HG03439 (cell line): ENCODE measurements at regions not wholly inside any gene's neighbourhood (a gene's known extent, or its start where the extent isn't known, plus 50 kb on each side); places are given as distances from the start of the nearest gene placed in this dataset.

ENCODE experiments used
- ATAC-seq: cut with Tn5 transposase; IDR thresholded peaks from one replicate; pipeline ENCODE4 v1.9.1; 2021; ENCODE audit warnings: mild to moderate bottlenecking, moderate library complexity; ENCODE audit not compliant: unreplicated experiment

GRCh38 chr6:76448109-76448508, 375.6 kb upstream of the IMPG1 start:
- no peak for ATAC-seq

DNA sequence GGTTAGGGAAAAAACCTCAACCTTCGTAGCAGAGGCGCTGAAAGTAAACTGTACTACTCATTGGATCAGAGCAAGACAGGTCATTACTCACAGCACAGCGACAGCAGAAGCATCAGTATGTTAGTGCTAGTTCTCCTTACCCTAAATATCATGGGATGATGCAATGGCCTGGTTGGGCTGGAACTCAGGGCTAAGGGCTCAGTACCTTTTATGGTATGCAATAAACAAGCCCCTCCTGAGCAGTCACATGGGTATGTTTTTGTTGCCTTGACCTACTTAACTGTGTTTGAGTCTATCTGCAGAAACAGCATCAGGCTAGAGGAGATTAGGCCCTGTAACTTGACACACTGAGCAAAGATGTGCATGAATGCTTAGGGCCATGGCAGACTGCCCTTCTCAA, 369.4 kb upstream of the IMPG1 start:
- no peak for ATAC-seq

- no peak for ATAC-seq
These were observed 367.3 kb upstream of the IMPG1 start for GRCh38 chr6:76439811-76440210.

DNA sequence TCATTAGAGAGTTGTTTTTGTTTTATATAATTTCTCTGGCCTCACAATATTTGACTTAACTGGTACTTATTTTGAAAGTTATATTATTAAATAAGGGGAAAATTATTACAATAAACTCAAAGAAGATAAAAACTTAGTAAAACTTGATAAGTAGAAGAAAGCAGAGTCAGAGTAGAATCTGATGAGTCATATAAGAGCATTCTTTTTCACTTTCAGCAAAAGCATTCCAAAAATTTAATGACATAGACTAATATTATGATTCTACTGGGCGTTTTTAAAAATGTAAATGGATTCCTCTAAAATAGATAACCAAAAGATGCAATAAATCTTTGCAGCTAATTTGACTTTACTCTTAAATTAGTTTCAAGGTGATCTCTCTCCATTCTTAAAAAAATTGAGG, 366.3 kb upstream of the IMPG1 start:
- no peak for ATAC-seq

DNA sequence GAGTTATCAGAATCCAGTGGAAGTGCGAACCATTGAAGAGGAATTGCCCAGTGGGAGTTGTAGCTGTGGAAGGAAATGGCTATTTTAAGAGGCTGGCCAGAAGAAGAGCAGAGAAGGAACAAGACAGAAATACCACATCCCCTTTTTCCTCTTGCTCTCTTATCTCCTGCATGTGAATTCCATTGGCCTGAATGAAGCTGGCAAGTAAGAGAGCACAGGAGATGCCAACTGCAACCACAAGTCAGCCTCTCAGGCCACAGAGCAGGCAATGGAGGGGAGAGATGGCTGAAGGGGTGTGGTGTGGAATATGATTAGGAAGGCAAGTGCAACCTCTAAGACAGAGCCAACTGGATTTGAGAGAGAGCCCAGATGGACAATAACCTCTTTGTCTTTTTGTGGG, 362.7 kb upstream of the IMPG1 start:
- ATAC-seq = no peak

- no peak for ATAC-seq
These were observed 350.2 kb upstream of the IMPG1 start for GRCh38 chr6:76422511-76423213.

DNA sequence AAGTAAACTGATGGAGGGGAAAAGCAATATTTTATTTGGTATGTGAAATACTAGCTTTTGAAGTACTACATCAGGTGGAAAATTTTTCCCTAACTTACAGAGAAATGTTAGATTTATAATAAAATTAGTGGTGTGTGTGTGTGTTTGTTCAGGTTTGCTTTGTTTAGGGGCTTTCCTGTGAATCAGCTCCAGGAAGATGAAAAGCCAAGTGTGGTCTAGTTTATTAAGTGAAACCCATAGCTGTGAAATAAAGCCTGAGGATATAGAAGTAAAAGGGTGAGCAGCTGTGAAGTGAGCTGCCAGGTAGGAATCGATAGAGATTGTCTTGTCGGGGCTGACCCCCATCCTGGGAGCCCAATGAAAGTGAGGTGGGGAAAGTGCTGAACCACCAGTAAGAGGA, 347.6 kb upstream of the IMPG1 start:
- no peak for ATAC-seq

- ATAC-seq = no peak
These were observed 346.2 kb upstream of the IMPG1 start for GRCh38 chr6:76418560-76419223.

DNA sequence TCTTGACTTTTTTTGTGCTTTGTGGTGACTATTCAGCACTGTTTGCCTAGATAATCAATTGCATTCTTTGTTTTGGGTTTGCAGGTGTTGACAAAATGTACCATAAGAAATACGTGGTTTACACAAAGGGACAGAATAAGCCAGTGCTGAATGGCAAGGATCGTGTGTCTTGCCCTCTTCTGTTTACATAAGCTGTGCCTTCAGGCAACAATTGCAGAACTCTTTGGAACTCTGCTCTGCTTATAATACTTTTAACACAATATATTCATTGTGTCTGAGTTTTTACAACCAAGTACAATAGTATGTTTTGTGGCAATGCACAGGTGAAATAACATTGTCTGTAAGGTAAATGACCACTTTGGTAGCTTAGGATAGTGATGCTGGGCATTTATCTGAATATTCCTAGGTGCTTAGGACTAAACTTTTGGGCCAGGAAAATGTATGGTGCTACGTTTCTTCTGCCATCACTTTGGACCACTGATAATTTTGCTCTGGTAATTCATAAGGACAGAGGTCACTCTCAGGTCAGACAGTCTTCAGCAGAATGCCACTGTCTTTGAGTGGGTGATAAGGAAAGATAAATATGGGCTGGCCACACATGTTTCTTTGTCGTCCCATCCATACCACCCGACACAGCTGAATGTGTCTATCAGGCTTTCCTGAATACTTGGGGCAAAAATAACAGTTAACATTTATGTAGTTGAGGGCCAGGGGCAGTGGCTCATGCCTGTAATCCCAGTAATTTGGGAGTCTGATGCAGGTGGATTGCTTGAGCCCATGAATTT, 344.6 kb upstream of the IMPG1 start:
- no peak for ATAC-seq

GRCh38 chr6:76403064-76403463, 330.6 kb upstream of the IMPG1 start:
- ATAC-seq = no peak

DNA sequence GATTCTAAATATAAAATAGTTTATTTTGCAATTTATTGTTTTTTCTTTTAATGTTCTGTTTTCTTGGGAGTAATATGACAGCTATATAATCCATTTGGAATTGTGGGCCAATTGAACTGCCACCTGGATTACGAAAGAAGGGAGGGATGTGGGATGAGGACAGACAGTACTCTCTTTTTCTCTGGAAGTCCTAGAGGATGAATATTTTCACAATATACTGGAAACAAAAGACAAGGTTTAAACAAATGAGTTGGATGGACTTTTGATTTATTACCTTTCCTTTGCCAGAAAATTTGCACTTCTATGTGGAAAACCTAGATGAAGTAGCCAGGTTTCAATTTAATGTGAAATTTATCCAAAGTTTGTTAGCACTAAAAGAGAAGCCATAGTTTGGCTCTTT, 325.5 kb upstream of the IMPG1 start:
- no peak for ATAC-seq

GRCh38 chr6:76382201-76382600, 309.7 kb upstream of the IMPG1 start:
- no peak for ATAC-seq

DNA sequence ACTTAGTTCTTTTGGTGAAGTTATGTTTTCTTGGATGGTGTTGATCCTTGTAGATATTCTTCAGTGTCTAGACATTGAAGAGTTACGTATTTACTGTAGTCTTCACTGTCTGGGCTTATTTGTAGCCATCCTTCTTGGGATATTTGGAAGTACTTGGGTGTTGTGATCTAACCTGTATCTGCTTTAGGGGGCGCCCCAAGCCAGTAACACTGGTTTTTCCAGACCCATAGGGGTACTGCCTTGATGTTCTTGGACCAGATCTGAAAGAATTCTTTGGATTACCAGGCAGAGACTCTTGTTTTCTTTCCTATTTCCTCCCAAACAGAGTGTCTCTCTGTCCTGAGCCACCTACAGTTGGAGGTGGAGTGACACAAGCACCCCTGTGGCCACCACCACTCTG, 309.1 kb upstream of the IMPG1 start:
- no peak for ATAC-seq

DNA sequence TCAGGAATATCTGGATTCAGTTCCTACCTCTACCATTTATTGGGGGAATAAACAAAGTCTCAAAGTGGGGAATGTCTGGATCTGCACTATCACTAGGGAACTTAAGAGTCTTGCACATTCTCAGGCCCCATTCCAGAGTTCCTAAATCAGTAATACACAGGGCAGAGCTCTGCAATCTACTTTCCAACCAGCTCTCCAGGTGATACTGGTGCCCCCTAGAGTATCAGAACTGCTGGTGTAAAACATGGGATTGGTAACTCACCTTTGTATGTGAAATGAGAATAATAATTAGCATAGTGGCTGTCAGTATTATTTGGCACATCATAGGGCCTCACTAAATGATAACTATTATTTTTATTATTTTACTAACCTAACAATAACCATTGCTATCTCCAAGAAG, 278.8 kb upstream of the IMPG1 start:
- no peak for ATAC-seq

DNA sequence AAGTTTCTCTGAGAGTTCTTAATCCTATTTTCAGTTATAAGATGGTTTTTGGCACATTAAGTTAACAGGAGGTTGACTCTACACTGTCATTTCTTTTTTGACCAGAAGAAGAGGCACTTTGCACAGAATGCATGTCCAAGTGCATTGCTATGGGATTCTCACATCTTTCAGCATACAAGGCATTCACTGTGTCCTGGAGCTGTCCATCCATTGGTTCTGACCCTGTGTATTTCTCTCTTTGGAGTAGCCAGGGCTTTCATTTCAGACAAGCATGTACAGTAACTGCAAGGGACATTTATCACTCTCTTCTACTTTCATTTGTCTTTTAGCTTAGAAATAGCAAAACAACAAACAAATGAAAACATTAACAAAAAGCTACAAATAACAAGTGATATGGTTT, 275.1 kb upstream of the IMPG1 start:
- no peak for ATAC-seq

- ATAC-seq = no peak
These were observed 270.2 kb upstream of the IMPG1 start for GRCh38 chr6:76342611-76343160.

- ATAC-seq = no peak
These were observed 257.6 kb upstream of the IMPG1 start for GRCh38 chr6:76330031-76330430.

GRCh38 chr6:76326871-76327270, 254.4 kb upstream of the IMPG1 start:
- ATAC-seq = no peak
